KMS-11 (cell line): ENCODE measurements at regions not wholly inside any gene's neighbourhood (a gene's known extent, or its start where the extent isn't known, plus 50 kb on each side); places are given as distances from the start of the nearest gene placed in this dataset.

Source experiments
- H2AFZ ChIP-seq: fragments of 200-600 bp; sonication (generic); 2 replicates; pipeline ENCODE4 v1.6.1; 2016; ENCODE audit warnings: antibody characterized with exemption, mixed run types, low read depth
- H3K27ac ChIP-seq: fragments of 200-600 bp; sonication (generic); 2 replicates; pipeline ENCODE4 v1.6.1; 2016; ENCODE audit warnings: mild to moderate bottlenecking, mixed run types
- H3K27me3 ChIP-seq: fragments of 200-600 bp; sonication (generic); 2 replicates; pipeline ENCODE4 v1.6.1; 2017; ENCODE audit warnings: mild to moderate bottlenecking, low read depth, mixed run types, moderate library complexity; ENCODE audit not compliant: insufficient read depth
- H3K36me3 ChIP-seq: fragments of 200-600 bp; sonication (generic); 2 replicates; pipeline ENCODE4 v1.6.1; 2017; ENCODE audit warnings: mild to moderate bottlenecking, mixed run types; ENCODE audit not compliant: insufficient read depth
- H3K4me1 ChIP-seq: fragments of 200-600 bp; sonication (generic); 2 replicates; pipeline ENCODE4 v1.6.1; 2016; ENCODE audit warnings: mild to moderate bottlenecking, low read depth, mixed run types; ENCODE audit not compliant: poor library complexity, severe bottlenecking
- H3K4me2 ChIP-seq: fragments of 200-600 bp; sonication (generic); 2 replicates; pipeline ENCODE4 v1.7.0; 2016; ENCODE audit warnings: mild to moderate bottlenecking, mixed run types
- H3K4me3 ChIP-seq: fragments of 200-600 bp; sonication (generic); IDR thresholded peaks from 2 replicates; pipeline ENCODE4 v1.6.1; 2017; ENCODE audit warnings: low read depth, low read length, mixed read lengths; ENCODE audit not compliant: insufficient read depth
- H3K79me2 ChIP-seq: fragments of 200-600 bp; sonication (generic); 2 replicates; pipeline ENCODE4 v1.6.1; 2016; ENCODE audit warnings: low read depth, mixed run types; ENCODE audit not compliant: insufficient read depth
- H3K9ac ChIP-seq: fragments of 200-600 bp; sonication (generic); 2 replicates; pipeline ENCODE4 v1.6.1; 2016; ENCODE audit warnings: mild to moderate bottlenecking, mixed run types
- H4K20me1 ChIP-seq: fragments of 200-600 bp; sonication (generic); 2 replicates; pipeline ENCODE4 v1.6.1; 2016; ENCODE audit warnings: mild to moderate bottlenecking, mixed run types; ENCODE audit not compliant: insufficient read depth
- TF ChIP-seq, protein P1 (sequence below): fragments of 200-600 bp; sonication (generic); conservative IDR thresholded peaks from 2 replicates; pipeline ENCODE4 v1.6.1; 2017; ENCODE audit warnings: low read depth, mild to moderate bottlenecking, antibody characterized with exemption, low read length, moderate library complexity, mixed read lengths

DNA sequence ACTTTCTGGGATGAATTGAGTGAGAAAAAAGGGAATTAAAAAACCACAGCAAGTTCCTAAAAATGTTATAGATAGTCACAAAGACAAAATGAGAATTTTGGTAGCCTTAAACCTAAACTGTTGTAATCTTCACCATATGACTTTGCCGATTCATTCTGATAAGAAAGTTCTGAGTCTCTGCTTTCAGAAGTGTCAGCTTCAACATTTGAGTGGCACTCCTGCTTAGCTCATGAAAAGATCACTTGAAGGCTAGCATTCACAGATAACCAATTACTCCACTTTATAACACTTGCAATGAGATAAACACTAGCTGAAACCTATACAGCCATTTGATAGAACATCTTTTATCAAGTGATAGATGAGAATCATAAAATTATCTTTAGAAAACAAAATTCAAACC is 288.1 kb upstream of the POU1F1 start:
- Histone ChIP-seq H3K4me3 (no peak overlapping the region), H3K36me3 (no peaks in the 10 kb centered on the region), H3K4me1 (no peaks in the 10 kb centered on the region), H3K4me2 (no peak overlapping the region), H3K9ac (no peak overlapping the region), H3K79me2 (no peaks in the 10 kb centered on the region), H4K20me1 (no peaks in the 10 kb centered on the region), H3K27me3 (no peaks in the 10 kb centered on the region), H3K27ac (no peak overlapping the region), H2AFZ (no peak overlapping the region)
- TF ChIP-seq, protein P1, sequence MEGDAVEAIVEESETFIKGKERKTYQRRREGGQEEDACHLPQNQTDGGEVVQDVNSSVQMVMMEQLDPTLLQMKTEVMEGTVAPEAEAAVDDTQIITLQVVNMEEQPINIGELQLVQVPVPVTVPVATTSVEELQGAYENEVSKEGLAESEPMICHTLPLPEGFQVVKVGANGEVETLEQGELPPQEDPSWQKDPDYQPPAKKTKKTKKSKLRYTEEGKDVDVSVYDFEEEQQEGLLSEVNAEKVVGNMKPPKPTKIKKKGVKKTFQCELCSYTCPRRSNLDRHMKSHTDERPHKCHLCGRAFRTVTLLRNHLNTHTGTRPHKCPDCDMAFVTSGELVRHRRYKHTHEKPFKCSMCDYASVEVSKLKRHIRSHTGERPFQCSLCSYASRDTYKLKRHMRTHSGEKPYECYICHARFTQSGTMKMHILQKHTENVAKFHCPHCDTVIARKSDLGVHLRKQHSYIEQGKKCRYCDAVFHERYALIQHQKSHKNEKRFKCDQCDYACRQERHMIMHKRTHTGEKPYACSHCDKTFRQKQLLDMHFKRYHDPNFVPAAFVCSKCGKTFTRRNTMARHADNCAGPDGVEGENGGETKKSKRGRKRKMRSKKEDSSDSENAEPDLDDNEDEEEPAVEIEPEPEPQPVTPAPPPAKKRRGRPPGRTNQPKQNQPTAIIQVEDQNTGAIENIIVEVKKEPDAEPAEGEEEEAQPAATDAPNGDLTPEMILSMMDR: no peak

DNA sequence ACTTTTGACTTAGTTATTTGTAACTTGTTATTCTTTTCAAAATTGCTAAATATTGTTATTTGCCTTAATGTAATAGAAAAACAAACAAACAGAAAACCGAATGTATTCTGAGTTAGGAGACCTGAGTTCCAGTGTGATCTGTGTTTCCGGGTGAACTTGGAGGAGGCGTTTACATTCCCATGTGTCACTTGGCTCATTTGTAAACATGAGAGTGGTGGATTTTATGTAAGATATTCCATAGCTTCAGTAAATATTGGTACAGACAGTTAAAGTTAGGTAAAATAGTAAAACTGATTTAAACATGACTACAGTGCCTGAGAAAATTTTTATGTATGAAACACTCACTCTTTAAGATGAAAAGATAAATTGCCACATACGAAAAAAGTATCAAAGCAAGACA is 287.3 kb upstream of the POU1F1 start:
- Histone ChIP-seq H2AFZ (no peak overlapping the region), H3K27ac (no peak overlapping the region), H3K36me3 (no peaks in the 10 kb centered on the region), H4K20me1 (no peaks in the 10 kb centered on the region), H3K27me3 (no peaks in the 10 kb centered on the region), H3K4me1 (no peaks in the 10 kb centered on the region), H3K4me3 (no peak overlapping the region), H3K4me2 (no peak overlapping the region), H3K9ac (no peak overlapping the region), H3K79me2 (no peaks in the 10 kb centered on the region)
- TF ChIP-seq, protein P1: no peak

DNA sequence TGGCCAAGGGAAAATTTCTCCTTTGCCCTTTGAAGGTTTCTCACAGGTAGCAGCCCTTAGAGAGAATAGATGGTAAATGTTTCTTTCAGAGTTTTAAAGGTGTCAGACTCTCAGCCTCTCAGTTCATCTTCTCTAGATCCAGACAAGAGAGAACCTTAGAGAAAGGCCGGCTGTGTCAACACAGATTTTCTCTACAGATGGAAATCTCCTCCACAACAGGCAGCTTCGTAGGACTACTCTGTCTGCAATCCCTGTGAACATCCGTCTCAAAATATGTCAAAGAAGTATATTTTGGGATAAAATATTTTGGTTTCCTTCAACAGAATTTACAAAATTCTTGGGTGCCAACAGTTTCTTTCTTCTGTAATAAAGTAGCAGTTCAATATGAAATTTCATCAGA is 282.1 kb upstream of the POU1F1 start:
- H3K79me2 ChIP-seq: no peaks in the 10 kb centered on the region
- TF ChIP-seq, protein P1: no peak
- H2AFZ ChIP-seq: no peak overlapping the region
- H3K4me3 ChIP-seq: no peak overlapping the region
- H3K36me3 ChIP-seq: no peaks in the 10 kb centered on the region
- H3K27me3 ChIP-seq: no peaks in the 10 kb centered on the region
- no peak overlapping the region for H3K4me2 ChIP-seq
- no peaks in the 10 kb centered on the region for H4K20me1 ChIP-seq
- H3K4me1 ChIP-seq: no peaks in the 10 kb centered on the region
- no peak overlapping the region for H3K9ac ChIP-seq
- no peak overlapping the region for H3K27ac ChIP-seq

DNA sequence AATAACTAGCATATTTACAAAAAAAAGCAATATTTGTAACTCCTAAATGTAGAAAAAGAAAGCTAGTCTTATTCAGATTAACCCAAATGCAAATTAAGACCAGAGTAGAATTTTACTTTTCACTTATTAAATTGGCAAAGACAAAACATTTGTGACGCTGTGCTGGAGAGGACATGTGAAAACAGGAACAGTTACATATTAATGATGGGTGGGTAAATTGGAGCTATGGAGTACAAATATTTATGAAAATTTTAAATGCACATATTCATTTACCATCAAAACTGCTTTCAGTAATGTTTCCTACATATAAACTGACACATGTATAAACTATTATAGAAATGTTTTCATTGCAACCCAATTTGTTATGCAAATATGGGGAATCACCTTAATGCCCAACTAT is 278.9 kb upstream of the POU1F1 start:
- Histone ChIP-seq H3K27ac (no peak overlapping the region), H4K20me1 (no peaks in the 10 kb centered on the region), H2AFZ (no peak overlapping the region), H3K36me3 (no peaks in the 10 kb centered on the region), H3K27me3 (no peaks in the 10 kb centered on the region), H3K4me3 (no peak overlapping the region), H3K4me2 (no peak overlapping the region), H3K79me2 (no peaks in the 10 kb centered on the region), H3K9ac (no peak overlapping the region), H3K4me1 (no peaks in the 10 kb centered on the region)
- TF ChIP-seq, protein P1: no peak

DNA sequence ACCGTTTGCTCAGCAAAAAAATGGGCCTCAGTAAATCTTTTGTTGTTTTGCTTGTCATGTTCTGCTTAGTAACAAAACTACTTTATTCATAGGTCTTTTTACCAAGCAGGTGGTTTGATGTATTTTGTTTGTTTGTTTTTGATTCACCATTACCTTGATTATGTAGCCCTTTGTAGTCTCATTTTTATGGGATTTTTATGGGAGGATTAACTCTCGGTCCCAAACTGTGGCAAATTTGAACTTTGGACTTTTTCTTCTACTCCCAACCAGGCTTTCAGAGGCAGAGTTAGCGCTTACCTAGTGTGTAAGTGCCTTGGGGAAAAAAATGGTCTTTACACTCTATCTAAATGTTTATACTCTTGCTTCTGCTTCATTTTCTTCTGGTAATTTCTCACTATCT is 276.7 kb upstream of the POU1F1 start:
- Histone ChIP-seq H3K4me1 (no peaks in the 10 kb centered on the region), H3K36me3 (no peaks in the 10 kb centered on the region), H3K4me3 (no peak overlapping the region), H3K27ac (no peak overlapping the region), H3K79me2 (no peaks in the 10 kb centered on the region), H2AFZ (no peak overlapping the region), H3K9ac (no peak overlapping the region), H3K4me2 (no peak overlapping the region), H4K20me1 (no peaks in the 10 kb centered on the region), H3K27me3 (no peaks in the 10 kb centered on the region)
- TF ChIP-seq, protein P1: no peak
